ENCODE measurements at regions not wholly inside any gene's neighbourhood (a gene's known extent, or its start where the extent isn't known, plus 50 kb on each side); places are given as distances from the start of the nearest gene placed in this dataset.

DNA sequence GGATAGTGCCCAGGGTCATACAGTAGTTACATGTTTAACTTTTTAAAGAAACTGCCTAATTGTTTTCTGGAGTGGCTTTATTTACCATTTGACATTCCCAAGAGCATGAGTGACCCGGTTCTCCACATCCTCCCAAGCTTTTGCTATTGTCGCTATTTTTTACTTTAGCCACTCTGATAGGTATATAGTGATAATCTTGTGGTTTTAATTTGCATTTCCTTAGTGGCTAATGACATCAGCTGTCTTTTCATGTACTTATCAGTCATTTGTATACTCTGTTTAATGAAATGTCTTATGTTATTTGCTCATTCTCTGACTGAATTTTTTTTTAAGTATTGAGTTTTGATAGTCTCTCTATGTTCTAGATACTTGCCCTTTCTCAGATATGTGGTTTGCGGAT, 109.7 kb upstream of the HS6ST1 start:
- TF ChIP-seq, protein P1, sequence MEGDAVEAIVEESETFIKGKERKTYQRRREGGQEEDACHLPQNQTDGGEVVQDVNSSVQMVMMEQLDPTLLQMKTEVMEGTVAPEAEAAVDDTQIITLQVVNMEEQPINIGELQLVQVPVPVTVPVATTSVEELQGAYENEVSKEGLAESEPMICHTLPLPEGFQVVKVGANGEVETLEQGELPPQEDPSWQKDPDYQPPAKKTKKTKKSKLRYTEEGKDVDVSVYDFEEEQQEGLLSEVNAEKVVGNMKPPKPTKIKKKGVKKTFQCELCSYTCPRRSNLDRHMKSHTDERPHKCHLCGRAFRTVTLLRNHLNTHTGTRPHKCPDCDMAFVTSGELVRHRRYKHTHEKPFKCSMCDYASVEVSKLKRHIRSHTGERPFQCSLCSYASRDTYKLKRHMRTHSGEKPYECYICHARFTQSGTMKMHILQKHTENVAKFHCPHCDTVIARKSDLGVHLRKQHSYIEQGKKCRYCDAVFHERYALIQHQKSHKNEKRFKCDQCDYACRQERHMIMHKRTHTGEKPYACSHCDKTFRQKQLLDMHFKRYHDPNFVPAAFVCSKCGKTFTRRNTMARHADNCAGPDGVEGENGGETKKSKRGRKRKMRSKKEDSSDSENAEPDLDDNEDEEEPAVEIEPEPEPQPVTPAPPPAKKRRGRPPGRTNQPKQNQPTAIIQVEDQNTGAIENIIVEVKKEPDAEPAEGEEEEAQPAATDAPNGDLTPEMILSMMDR (IDR thresholded peaks at IDR 0.05 in 2 of 3, conservative IDR thresholded peaks at IDR 0.05 in 1 of 3; ENCODE audit: insufficient read depth in 2 of 3, low read depth in 1 of 3, low read length in 3 of 3): no peak
- TF ChIP-seq EZH2 (IDR thresholded peaks at IDR 0.05; ENCODE audit: borderline replicate concordance, low read depth, low read length) (no peak), FOS (IDR thresholded peaks at IDR 0.05; ENCODE audit: extremely low read depth, insufficient read length) (no peak), CREM (IDR thresholded peaks at IDR 0.05; ENCODE audit: low read depth) (no peak), NR2C2 (CRISPR knock-in tag; IDR thresholded peaks at IDR 0.05) (no peak), NR2C2 (tag; IDR thresholded peaks at IDR 0.05) (no peak)
